NOMO-1 (cell line): ENCODE measurements at regions not wholly inside any gene's neighbourhood (a gene's known extent, or its start where the extent isn't known, plus 50 kb on each side); places are given as distances from the start of the nearest gene placed in this dataset.
"Not testable (repeated sequence)": the region's sequence is repeated elsewhere in the genome, so short reads cannot be mapped to it uniquely, and the experiment has no call there.

Experiments
- DNase-seq, 2 experiments: peaks; one replicate each; lab custom pipeline; 2025; ENCODE audit not compliant: unreplicated experiment in 2 of 2; lab: John Stamatoyannopoulos, UW

- no peak for DNase-seq
Measured at GRCh38 chr1:191698246-191698645, 460.0 kb upstream of the RGS18 start.

- no peak for DNase-seq
Measured at GRCh38 chr1:191699343-191699742, 458.9 kb upstream of the RGS18 start.

- no peak for DNase-seq
Measured at GRCh38 chr1:191700922-191701321, 457.3 kb upstream of the RGS18 start.

GRCh38 chr1:191702124-191702523, 456.1 kb upstream of the RGS18 start:
- DNase-seq = no peak

GRCh38 chr1:191707288-191707687, 451.0 kb upstream of the RGS18 start:
- no peak for DNase-seq

- no peak for DNase-seq
Measured at GRCh38 chr1:191709215-191709614, 449.0 kb upstream of the RGS18 start.

- DNase-seq = no peak
Measured at GRCh38 chr1:191711961-191712360, 446.3 kb upstream of the RGS18 start.

- no peak for DNase-seq
Measured at GRCh38 chr1:191714845-191715244, 443.4 kb upstream of the RGS18 start.

GRCh38 chr1:191729742-191730141, 428.5 kb upstream of the RGS18 start:
- DNase-seq = no peak

- DNase-seq = not testable (repeated sequence)
Measured at GRCh38 chr1:191731608-191732302, 426.5 kb upstream of the RGS18 start.

GRCh38 chr1:191734321-191734720, 423.9 kb upstream of the RGS18 start:
- DNase-seq = no peak

- no peak for DNase-seq
Measured at GRCh38 chr1:191739544-191739943, 418.7 kb upstream of the RGS18 start.

GRCh38 chr1:191752342-191752741, 405.9 kb upstream of the RGS18 start:
- DNase-seq = no peak

GRCh38 chr1:191760016-191760415, 398.2 kb upstream of the RGS18 start:
- DNase-seq = no peak

GRCh38 chr1:191788551-191788950, 369.7 kb upstream of the RGS18 start:
- no peak for DNase-seq

GRCh38 chr1:191798178-191798577, 360.1 kb upstream of the RGS18 start:
- no peak for DNase-seq

- DNase-seq = no peak
Measured at GRCh38 chr1:191804311-191804710, 354.0 kb upstream of the RGS18 start.

GRCh38 chr1:191813593-191813992, 344.7 kb upstream of the RGS18 start:
- not testable (repeated sequence) for DNase-seq

GRCh38 chr1:191818198-191818597, 340.1 kb upstream of the RGS18 start:
- no peak for DNase-seq

GRCh38 chr1:191831572-191831971, 326.7 kb upstream of the RGS18 start:
- no peak for DNase-seq

- no peak for DNase-seq
Measured at GRCh38 chr1:191839891-191840290, 318.4 kb upstream of the RGS18 start.

GRCh38 chr1:191851799-191852595, 306.3 kb upstream of the RGS18 start:
- no peak for DNase-seq
